Adrenal gland (tissue), 5 donors: ENCODE measurements at regions not wholly inside any gene's neighbourhood (a gene's known extent, or its start where the extent isn't known, plus 50 kb on each side); places are given as distances from the start of the nearest gene placed in this dataset.

ENCODE experiments used
- POLR2A ChIP-seq, 2 donors: fragments of 450-650 bp; IDR thresholded peaks; one replicate each; pipeline ENCODE4 v1.6.1; 2017; ENCODE audit warnings: antibody characterized with exemption in 2 of 2, mild to moderate bottlenecking in 2 of 2, moderate library complexity in 1 of 2
- TF ChIP-seq, protein P1 (sequence below), 6 experiments: fragments of 450-650 bp in 4 of 6; fragments of 200-600 bp in 2 of 6; sonication (generic) in 1 of 6; IDR thresholded peaks; 1 replicate in 5 of 6; 2 replicates in 1 of 6; pipeline versions ENCODE4 v1.5.1 to v1.8.0; 2016 to 2021; ENCODE audit warnings: antibody characterized with exemption in 6 of 6, mild to moderate bottlenecking in 2 of 6, moderate library complexity in 1 of 6
- donor health status: DM: no; HTN: no; CAD: no.

GRCh38 chr4:156419080-156419685 lies 465.5 kb upstream of the CTSO start:
- TF ChIP-seq POLR2A (IDR thresholded peaks at IDR 0.05) = no peak
- TF ChIP-seq, protein P1, sequence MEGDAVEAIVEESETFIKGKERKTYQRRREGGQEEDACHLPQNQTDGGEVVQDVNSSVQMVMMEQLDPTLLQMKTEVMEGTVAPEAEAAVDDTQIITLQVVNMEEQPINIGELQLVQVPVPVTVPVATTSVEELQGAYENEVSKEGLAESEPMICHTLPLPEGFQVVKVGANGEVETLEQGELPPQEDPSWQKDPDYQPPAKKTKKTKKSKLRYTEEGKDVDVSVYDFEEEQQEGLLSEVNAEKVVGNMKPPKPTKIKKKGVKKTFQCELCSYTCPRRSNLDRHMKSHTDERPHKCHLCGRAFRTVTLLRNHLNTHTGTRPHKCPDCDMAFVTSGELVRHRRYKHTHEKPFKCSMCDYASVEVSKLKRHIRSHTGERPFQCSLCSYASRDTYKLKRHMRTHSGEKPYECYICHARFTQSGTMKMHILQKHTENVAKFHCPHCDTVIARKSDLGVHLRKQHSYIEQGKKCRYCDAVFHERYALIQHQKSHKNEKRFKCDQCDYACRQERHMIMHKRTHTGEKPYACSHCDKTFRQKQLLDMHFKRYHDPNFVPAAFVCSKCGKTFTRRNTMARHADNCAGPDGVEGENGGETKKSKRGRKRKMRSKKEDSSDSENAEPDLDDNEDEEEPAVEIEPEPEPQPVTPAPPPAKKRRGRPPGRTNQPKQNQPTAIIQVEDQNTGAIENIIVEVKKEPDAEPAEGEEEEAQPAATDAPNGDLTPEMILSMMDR (IDR thresholded peaks at IDR 0.05) = no peak
